ENCODE measurements at regions not wholly inside any gene's neighbourhood (a gene's known extent, or its start where the extent isn't known, plus 50 kb on each side); places are given as distances from the start of the nearest gene placed in this dataset.

DNA sequence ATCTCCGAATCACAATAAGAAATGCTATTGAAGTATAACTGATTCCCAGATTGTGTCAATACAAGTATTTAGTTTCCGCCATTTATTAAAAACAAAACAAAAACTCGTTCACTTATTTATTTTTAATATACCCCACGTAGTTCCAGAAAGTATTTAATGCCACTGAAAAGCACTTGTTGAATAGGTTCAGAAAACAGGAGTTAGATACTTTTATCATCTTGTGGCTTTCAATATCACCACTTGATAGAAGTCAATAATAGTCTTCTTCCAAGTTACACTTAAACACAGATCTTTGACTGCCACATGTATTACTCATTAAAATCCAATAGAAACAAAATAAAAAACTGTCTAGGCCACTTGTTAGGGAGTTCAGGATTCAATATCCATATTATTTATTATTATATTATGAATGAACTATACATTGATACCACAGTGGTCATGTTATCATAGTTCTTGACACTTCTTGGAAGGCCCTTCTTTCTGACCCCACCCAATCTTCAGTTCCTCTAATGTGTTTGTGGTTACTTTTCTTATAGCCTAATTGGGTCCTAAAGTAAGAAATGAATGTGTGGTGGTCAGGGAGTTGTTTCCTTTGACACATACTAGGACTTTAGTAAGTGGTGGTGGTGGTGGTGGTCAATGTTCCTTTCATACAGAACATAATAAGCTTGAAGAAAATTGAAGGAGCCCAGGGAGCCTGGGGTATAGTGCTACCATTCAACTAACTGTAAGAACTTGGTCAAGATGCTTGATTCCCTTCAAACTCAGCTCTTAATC is 221.3 kb upstream of the ITGA4 start:
- Mint-ChIP-seq H3K36me3 (no peaks in the 10 kb centered on the region), H3K27me3 (ENCODE audit: insufficient read depth, low read depth) (no peaks in the 10 kb centered on the region), H3K9me3 (no peaks in the 10 kb centered on the region), H3K4me3 (no peak overlapping the region), H3K27ac (no peak overlapping the region), H3K4me1 (peaks cover 4% of the 10 kb centered on the region)
- H2AFZ ChIP-seq (replicated peaks): no peak overlapping the region
- no peaks in the 10 kb centered on the region for H3K79me2 ChIP-seq (ENCODE audit: low read depth)
- H3K27me3 ChIP-seq: no peaks in the 10 kb centered on the region
- H3K4me1 ChIP-seq: no peaks in the 10 kb centered on the region
- no peaks in the 10 kb centered on the region for H3K36me3 ChIP-seq
- no peak overlapping the region for H3K4me3 ChIP-seq
- H3F3A ChIP-seq (ENCODE audit: low read depth): no peaks in the 10 kb centered on the region
- no peak overlapping the region for H3K4me2 ChIP-seq
- DNase-seq (ENCODE audit: low spot score): no peak
- H3K9me3 ChIP-seq (ENCODE audit: low read depth): no peaks in the 10 kb centered on the region
- H3K9ac ChIP-seq: no peak overlapping the region
- H4K20me1 ChIP-seq (ENCODE audit: low read depth): no peaks in the 10 kb centered on the region
- no peak overlapping the region for H3K27ac ChIP-seq
- no peak for TF ChIP-seq EZH2 (IDR thresholded peaks at IDR 0.05)
- no peak for TF ChIP-seq EZH2phosphoT487 (IDR thresholded peaks at IDR 0.05)
- TF ChIP-seq, protein P1, sequence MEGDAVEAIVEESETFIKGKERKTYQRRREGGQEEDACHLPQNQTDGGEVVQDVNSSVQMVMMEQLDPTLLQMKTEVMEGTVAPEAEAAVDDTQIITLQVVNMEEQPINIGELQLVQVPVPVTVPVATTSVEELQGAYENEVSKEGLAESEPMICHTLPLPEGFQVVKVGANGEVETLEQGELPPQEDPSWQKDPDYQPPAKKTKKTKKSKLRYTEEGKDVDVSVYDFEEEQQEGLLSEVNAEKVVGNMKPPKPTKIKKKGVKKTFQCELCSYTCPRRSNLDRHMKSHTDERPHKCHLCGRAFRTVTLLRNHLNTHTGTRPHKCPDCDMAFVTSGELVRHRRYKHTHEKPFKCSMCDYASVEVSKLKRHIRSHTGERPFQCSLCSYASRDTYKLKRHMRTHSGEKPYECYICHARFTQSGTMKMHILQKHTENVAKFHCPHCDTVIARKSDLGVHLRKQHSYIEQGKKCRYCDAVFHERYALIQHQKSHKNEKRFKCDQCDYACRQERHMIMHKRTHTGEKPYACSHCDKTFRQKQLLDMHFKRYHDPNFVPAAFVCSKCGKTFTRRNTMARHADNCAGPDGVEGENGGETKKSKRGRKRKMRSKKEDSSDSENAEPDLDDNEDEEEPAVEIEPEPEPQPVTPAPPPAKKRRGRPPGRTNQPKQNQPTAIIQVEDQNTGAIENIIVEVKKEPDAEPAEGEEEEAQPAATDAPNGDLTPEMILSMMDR (IDR thresholded peaks at IDR 0.05): no peak

DNA sequence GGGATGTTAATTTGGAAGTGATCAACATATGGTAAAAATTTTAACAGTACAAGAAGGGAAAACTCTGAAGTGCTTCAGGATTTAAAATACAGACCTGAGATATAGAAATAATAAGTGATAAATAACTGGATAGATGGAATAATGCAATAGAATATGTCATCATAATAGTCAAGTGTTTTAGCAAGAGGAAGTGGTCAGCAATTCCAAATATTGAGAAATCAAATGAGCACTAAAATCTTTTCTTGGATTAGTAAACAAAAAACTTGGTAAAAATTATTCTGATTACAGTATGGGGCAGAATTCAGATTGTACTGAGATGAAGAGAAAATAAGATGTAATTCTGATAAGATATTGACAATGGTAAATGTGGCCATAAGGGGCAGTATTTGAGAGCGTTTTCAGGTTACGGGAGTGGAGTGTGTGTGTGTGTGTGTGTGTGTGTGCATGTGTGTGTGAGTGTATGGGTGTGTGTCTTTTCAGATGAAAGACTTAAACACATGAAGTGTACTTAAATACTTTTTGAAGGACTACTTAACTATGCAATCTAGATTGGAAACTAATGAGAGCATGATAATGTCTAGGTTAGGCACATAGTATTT is 217.9 kb upstream of the ITGA4 start:
- no peak overlapping the region for H3K4me3 Mint-ChIP-seq

DNA sequence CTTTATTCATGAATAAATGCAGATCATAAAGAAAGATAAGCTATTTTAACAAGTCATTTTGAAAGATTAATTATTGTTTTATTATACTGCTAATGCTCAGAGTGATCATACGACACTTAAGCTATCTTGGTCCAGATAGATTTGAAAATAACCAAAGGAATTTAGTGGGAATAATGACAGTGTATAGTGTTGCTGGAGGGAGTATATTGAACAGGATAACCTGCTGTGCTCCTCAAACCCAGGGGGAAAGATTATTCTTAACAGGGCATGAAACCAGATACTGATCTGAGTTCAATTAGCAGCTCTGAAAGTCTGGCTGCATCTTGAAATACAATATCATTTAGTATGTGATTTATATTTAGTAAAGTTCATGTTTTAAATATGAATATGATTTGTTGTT is 216.3 kb upstream of the ITGA4 start:
- Mint-ChIP-seq H3K36me3 (no peaks in the 10 kb centered on the region), H3K4me1 (peaks cover 14% of the 10 kb centered on the region), H3K4me3 (no peak overlapping the region), H3K9me3 (no peaks in the 10 kb centered on the region), H3K27ac (no peak overlapping the region), H3K27me3 (ENCODE audit: insufficient read depth, low read depth) (no peaks in the 10 kb centered on the region)
- no peaks in the 10 kb centered on the region for H3F3A ChIP-seq (ENCODE audit: low read depth)
- no peak overlapping the region for H2AFZ ChIP-seq (replicated peaks)
- H3K27me3 ChIP-seq: no peaks in the 10 kb centered on the region
- H3K4me1 ChIP-seq: no peaks in the 10 kb centered on the region
- H3K27ac ChIP-seq: no peak overlapping the region
- no peaks in the 10 kb centered on the region for H3K79me2 ChIP-seq (ENCODE audit: low read depth)
- H4K20me1 ChIP-seq (ENCODE audit: low read depth): no peaks in the 10 kb centered on the region
- no peak overlapping the region for H3K4me2 ChIP-seq
- no peaks in the 10 kb centered on the region for H3K9me3 ChIP-seq (ENCODE audit: low read depth)
- no peaks in the 10 kb centered on the region for H3K36me3 ChIP-seq
- no peak for DNase-seq (ENCODE audit: low spot score)
- H3K9ac ChIP-seq: no peak overlapping the region
- H3K4me3 ChIP-seq: no peak overlapping the region
- TF ChIP-seq, protein P1 (IDR thresholded peaks at IDR 0.05): no peak
- TF ChIP-seq EZH2 (IDR thresholded peaks at IDR 0.05): no peak
- no peak for TF ChIP-seq EZH2phosphoT487 (IDR thresholded peaks at IDR 0.05)

More for the DNA sequence above, 217.9 kb upstream of the ITGA4 start:
- no peaks in the 10 kb centered on the region for H3K79me2 ChIP-seq (ENCODE audit: low read depth)
- no peaks in the 10 kb centered on the region for H3K36me3 ChIP-seq
- Mint-ChIP-seq H3K27me3 (ENCODE audit: insufficient read depth, low read depth) (no peaks in the 10 kb centered on the region), H3K4me1 (peaks cover 14% of the 10 kb centered on the region), H3K36me3 (no peaks in the 10 kb centered on the region), H3K9me3 (no peaks in the 10 kb centered on the region), H3K27ac (no peak overlapping the region)
- no peak overlapping the region for H3K27ac ChIP-seq
- H3K4me1 ChIP-seq: no peaks in the 10 kb centered on the region
- no peaks in the 10 kb centered on the region for H3K27me3 ChIP-seq
- TF ChIP-seq EZH2phosphoT487 (IDR thresholded peaks at IDR 0.05): no peak
- TF ChIP-seq EZH2 (IDR thresholded peaks at IDR 0.05): no peak
- TF ChIP-seq, protein P1 (IDR thresholded peaks at IDR 0.05): peak; percentile 49
- no peak overlapping the region for H3K9ac ChIP-seq
- H2AFZ ChIP-seq (replicated peaks): no peak overlapping the region
- H3K4me2 ChIP-seq: no peak overlapping the region
- no peaks in the 10 kb centered on the region for H3K9me3 ChIP-seq (ENCODE audit: low read depth)
- DNase-seq (ENCODE audit: low spot score): peak; percentile 30
- no peaks in the 10 kb centered on the region for H3F3A ChIP-seq (ENCODE audit: low read depth)
- no peak overlapping the region for H3K4me3 ChIP-seq
- H4K20me1 ChIP-seq (ENCODE audit: low read depth): no peaks in the 10 kb centered on the region

Data from neural progenitor cell (in vitro differentiated cells).